ENCODE measurements at regions not wholly inside any gene's neighbourhood (a gene's known extent, or its start where the extent isn't known, plus 50 kb on each side); places are given as distances from the start of the nearest gene placed in this dataset.

GRCh38 chr5:101782352-101783103 is 513.6 kb downstream of the SLCO4C1 start:
- TF ChIP-seq, protein P1, sequence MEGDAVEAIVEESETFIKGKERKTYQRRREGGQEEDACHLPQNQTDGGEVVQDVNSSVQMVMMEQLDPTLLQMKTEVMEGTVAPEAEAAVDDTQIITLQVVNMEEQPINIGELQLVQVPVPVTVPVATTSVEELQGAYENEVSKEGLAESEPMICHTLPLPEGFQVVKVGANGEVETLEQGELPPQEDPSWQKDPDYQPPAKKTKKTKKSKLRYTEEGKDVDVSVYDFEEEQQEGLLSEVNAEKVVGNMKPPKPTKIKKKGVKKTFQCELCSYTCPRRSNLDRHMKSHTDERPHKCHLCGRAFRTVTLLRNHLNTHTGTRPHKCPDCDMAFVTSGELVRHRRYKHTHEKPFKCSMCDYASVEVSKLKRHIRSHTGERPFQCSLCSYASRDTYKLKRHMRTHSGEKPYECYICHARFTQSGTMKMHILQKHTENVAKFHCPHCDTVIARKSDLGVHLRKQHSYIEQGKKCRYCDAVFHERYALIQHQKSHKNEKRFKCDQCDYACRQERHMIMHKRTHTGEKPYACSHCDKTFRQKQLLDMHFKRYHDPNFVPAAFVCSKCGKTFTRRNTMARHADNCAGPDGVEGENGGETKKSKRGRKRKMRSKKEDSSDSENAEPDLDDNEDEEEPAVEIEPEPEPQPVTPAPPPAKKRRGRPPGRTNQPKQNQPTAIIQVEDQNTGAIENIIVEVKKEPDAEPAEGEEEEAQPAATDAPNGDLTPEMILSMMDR (IDR thresholded peaks at IDR 0.05; ENCODE audit: borderline replicate concordance, extremely low read depth, low read length, poor library complexity, severe bottlenecking) = no peak
- no peak for TF ChIP-seq EZH2 (IDR thresholded peaks at IDR 0.05; ENCODE audit: borderline replicate concordance, low read depth, low read length, severe bottlenecking)

Measured in DND-41 (cell line).